GM12873 (cell line): ENCODE measurements at regions not wholly inside any gene's neighbourhood (a gene's known extent, or its start where the extent isn't known, plus 50 kb on each side); places are given as distances from the start of the nearest gene placed in this dataset.

Source experiments
- CTCF ChIP-seq: IDR thresholded peaks from 2 replicates; pipeline ENCODE4 v1.5.1; 2012; ENCODE audit warnings: low read depth, mild to moderate bottlenecking, moderate library complexity, low read length, control low read depth; ENCODE audit not compliant: insufficient read depth; ENCODE audit errors: missing control alignments

- no peak for TF ChIP-seq CTCF
Observed at GRCh38 chr4:121472937-121473721, 92.3 kb upstream of the QRFPR start.

GRCh38 chr4:121464854-121465253, 84.0 kb upstream of the QRFPR start:
- peak; percentile 21 for TF ChIP-seq CTCF

GRCh38 chr4:121462660-121463261, 81.9 kb upstream of the QRFPR start:
- TF ChIP-seq CTCF, result peak; percentile 82

- no peak for TF ChIP-seq CTCF
Observed at GRCh38 chr4:121459026-121459425, 78.2 kb upstream of the QRFPR start.

- no peak for TF ChIP-seq CTCF
Observed at GRCh38 chr4:121457278-121457875, 76.6 kb upstream of the QRFPR start.

- TF ChIP-seq CTCF, result no peak
Observed at GRCh38 chr4:121455285-121455684, 74.5 kb upstream of the QRFPR start.

- TF ChIP-seq CTCF, result no peak
Observed at GRCh38 chr4:121454251-121454979, 73.6 kb upstream of the QRFPR start.
